HepG2 (cell line): ENCODE measurements at regions not wholly inside any gene's neighbourhood (a gene's known extent, or its start where the extent isn't known, plus 50 kb on each side); places are given as distances from the start of the nearest gene placed in this dataset.

Experiments
- ELF3 ChIP-seq: IDR thresholded peaks from 2 replicates; pipeline ENCODE4 v1.6.1; 2016; ENCODE audit warnings: missing genetic modification reagents, missing compliant biosample characterization
- LCORL ChIP-seq, 2 experiments: fragments of 450-650 bp in 1 of 2; sonication (generic) in 1 of 2; formaldehyde crosslinking in 1 of 2; IDR thresholded peaks; 2 replicates each; pipeline versions ENCODE4 v1.5.0 to v1.6.1; 2017 to 2020; ENCODE audit warnings: antibody characterized with exemption in 1 of 2, missing genetic modification reagents in 1 of 2
- RCOR2 ChIP-seq: IDR thresholded peaks from 2 replicates; pipeline ENCODE4 v1.6.1; 2016; ENCODE audit warnings: missing biosample characterization, missing genetic modification reagents
- SNAI1 ChIP-seq: sonication (generic); formaldehyde crosslinking; IDR thresholded peaks from 2 replicates; pipeline ENCODE4 v1.5.0; 2020; ENCODE audit warnings: mild to moderate bottlenecking, missing genetic modification reagents, borderline replicate concordance
- SSRP1 ChIP-seq: IDR thresholded peaks from 2 replicates; pipeline ENCODE4 v1.6.1; 2016; ENCODE audit warnings: control low read depth
- TMF1 ChIP-seq: sonication (generic); formaldehyde crosslinking; IDR thresholded peaks from 2 replicates; pipeline ENCODE4 v1.8.1; 2022; ENCODE audit warnings: low read depth, missing genetic modification reagents
- TRIM24 ChIP-seq: sonication (generic); formaldehyde crosslinking; IDR thresholded peaks from 2 replicates; pipeline ENCODE4 v1.8.0; 2022; ENCODE audit warnings: mild to moderate bottlenecking, missing genetic modification reagents
- ZFYVE20 ChIP-seq: sonication (generic); formaldehyde crosslinking; IDR thresholded peaks from 2 replicates; pipeline ENCODE4 v1.8.0; 2023; ENCODE audit warnings: low read depth, mild to moderate bottlenecking, moderate library complexity, missing genetic modification reagents, borderline replicate concordance
- TF ChIP-seq, protein P1 (sequence below): sonication (generic); formaldehyde crosslinking; IDR thresholded peaks from 2 replicates; pipeline ENCODE4 v1.8.1; 2023; ENCODE audit warnings: mild to moderate bottlenecking, missing genetic modification reagents, borderline replicate concordance
- TF ChIP-seq, protein P2 (sequence below): sonication (generic); formaldehyde crosslinking; IDR thresholded peaks from 2 replicates; pipeline ENCODE4 v1.4.0; 2020; ENCODE audit warnings: missing genetic modification reagents
- TF ChIP-seq, protein P3 (sequence below): sonication (generic); formaldehyde crosslinking; IDR thresholded peaks from 2 replicates; pipeline ENCODE4 v1.4.0; 2020; ENCODE audit warnings: mild to moderate bottlenecking, missing genetic modification reagents
- TF ChIP-seq, protein P4 (sequence below): sonication (generic); formaldehyde crosslinking; IDR thresholded peaks from 2 replicates; pipeline ENCODE4 v1.4.0; 2020; ENCODE audit warnings: missing genetic modification reagents, borderline replicate concordance
- TF ChIP-seq, protein P5 (sequence below): sonication (generic); formaldehyde crosslinking; IDR thresholded peaks from 2 replicates; pipeline ENCODE4 v1.4.0; 2020; ENCODE audit warnings: mild to moderate bottlenecking, missing genetic modification reagents, borderline replicate concordance
- TF ChIP-seq, protein P6 (sequence below): sonication (generic); formaldehyde crosslinking; IDR thresholded peaks from 2 replicates; pipeline ENCODE4 v1.4.0; 2020; ENCODE audit warnings: mild to moderate bottlenecking, missing genetic modification reagents

DNA sequence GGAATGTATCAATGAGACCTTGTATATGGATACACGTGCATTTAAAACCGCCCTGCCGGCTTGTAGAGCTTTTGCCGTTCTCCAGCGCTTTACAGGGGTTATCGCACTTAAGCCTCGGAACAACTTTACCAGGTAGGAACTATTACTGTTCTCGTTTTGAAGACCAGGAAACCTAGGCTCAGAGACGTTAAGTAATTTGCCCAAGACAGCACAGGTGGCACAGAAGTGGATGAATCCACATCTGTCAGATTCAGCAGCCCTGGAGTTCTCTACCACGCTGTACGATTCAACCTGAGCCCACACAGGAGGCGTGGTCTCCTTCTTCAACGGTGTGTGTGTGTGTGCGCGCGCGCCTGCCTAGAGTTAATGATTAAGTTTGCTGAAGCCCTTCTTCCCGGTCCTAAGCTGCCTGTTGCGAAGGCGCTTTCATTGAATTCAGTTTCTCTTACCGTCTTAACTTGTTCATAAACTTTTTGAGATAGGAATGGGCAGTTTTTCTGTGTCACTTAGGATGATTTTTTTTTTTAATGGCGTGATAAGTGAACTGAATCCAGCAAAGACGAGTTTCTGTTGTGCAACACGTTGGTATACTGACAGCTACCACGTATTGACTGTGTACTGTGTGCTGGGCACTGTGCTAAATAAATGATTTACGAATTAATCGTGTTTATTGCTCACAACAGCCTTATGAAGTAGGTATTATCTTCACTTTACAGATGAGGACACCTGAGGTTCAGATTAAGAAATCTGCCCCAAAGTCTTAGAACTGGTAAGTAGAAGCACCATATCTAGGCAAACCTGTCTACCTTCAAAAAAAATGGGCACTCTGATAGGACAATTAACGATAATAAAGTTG is 67.4 kb downstream of the KCNRG start (continued):
- no peak for TF ChIP-seq TMF1 (CRISPR knock-in tag)
- TF ChIP-seq, protein P1, sequence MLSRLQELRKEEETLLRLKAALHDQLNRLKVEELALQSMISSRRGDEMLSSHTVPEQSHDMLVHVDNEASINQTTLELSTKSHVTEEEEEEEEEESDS (CRISPR knock-in tag), result no peak
- TF ChIP-seq, protein P2, sequence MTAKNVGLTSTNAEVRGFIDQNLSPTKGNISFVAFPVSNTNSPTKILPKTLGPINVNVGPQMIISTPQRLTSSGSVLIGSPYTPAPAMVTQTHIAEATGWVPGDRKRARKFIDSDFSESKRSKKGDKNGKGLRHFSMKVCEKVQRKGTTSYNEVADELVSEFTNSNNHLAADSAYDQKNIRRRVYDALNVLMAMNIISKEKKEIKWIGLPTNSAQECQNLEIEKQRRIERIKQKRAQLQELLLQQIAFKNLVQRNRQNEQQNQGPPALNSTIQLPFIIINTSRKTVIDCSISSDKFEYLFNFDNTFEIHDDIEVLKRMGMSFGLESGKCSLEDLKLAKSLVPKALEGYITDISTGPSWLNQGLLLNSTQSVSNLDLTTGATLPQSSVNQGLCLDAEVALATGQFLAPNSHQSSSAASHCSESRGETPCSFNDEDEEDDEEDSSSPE (CRISPR knock-in tag), result peak; percentile 68; the same call in 1 of the 2 replicates
- no peak for TF ChIP-seq ZFYVE20 (CRISPR knock-in tag)
- no peak for TF ChIP-seq TRIM24 (CRISPR knock-in tag)
- TF ChIP-seq SNAI1 (CRISPR knock-in tag), result no peak
- no peak for TF ChIP-seq RCOR2 (CRISPR knock-in tag)
- TF ChIP-seq LCORL (IDR thresholded peaks at IDR 0.05), result no peak
- 0 out of 2 replicates have a peak, but pooled peaks have one; percentile 43 for TF ChIP-seq LCORL (CRISPR knock-in tag; IDR thresholded peaks at IDR 0.05)
- TF ChIP-seq, protein P3, sequence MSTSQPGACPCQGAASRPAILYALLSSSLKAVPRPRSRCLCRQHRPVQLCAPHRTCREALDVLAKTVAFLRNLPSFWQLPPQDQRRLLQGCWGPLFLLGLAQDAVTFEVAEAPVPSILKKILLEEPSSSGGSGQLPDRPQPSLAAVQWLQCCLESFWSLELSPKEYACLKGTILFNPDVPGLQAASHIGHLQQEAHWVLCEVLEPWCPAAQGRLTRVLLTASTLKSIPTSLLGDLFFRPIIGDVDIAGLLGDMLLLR (CRISPR knock-in tag), result 0 out of 2 replicates have a peak, but pooled peaks have one; percentile 3
- TF ChIP-seq ELF3, result peak; percentile 42; the same call in 1 of the 2 replicates
- TF ChIP-seq SSRP1 (CRISPR knock-in tag), result peak; percentile 51; the same call in 1 of the 2 replicates
- TF ChIP-seq, protein P4, sequence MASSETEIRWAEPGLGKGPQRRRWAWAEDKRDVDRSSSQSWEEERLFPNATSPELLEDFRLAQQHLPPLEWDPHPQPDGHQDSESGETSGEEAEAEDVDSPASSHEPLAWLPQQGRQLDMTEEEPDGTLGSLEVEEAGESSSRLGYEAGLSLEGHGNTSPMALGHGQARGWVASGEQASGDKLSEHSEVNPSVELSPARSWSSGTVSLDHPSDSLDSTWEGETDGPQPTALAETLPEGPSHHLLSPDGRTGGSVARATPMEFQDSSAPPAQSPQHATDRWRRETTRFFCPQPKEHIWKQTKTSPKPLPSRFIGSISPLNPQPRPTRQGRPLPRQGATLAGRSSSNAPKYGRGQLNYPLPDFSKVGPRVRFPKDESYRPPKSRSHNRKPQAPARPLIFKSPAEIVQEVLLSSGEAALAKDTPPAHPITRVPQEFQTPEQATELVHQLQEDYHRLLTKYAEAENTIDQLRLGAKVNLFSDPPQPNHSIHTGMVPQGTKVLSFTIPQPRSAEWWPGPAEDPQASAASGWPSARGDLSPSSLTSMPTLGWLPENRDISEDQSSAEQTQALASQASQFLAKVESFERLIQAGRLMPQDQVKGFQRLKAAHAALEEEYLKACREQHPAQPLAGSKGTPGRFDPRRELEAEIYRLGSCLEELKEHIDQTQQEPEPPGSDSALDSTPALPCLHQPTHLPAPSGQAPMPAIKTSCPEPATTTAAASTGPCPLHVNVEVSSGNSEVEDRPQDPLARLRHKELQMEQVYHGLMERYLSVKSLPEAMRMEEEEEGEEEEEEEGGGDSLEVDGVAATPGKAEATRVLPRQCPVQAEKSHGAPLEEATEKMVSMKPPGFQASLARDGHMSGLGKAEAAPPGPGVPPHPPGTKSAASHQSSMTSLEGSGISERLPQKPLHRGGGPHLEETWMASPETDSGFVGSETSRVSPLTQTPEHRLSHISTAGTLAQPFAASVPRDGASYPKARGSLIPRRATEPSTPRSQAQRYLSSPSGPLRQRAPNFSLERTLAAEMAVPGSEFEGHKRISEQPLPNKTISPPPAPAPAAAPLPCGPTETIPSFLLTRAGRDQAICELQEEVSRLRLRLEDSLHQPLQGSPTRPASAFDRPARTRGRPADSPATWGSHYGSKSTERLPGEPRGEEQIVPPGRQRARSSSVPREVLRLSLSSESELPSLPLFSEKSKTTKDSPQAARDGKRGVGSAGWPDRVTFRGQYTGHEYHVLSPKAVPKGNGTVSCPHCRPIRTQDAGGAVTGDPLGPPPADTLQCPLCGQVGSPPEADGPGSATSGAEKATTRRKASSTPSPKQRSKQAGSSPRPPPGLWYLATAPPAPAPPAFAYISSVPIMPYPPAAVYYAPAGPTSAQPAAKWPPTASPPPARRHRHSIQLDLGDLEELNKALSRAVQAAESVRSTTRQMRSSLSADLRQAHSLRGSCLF, result no peak
- TF ChIP-seq, protein P5, sequence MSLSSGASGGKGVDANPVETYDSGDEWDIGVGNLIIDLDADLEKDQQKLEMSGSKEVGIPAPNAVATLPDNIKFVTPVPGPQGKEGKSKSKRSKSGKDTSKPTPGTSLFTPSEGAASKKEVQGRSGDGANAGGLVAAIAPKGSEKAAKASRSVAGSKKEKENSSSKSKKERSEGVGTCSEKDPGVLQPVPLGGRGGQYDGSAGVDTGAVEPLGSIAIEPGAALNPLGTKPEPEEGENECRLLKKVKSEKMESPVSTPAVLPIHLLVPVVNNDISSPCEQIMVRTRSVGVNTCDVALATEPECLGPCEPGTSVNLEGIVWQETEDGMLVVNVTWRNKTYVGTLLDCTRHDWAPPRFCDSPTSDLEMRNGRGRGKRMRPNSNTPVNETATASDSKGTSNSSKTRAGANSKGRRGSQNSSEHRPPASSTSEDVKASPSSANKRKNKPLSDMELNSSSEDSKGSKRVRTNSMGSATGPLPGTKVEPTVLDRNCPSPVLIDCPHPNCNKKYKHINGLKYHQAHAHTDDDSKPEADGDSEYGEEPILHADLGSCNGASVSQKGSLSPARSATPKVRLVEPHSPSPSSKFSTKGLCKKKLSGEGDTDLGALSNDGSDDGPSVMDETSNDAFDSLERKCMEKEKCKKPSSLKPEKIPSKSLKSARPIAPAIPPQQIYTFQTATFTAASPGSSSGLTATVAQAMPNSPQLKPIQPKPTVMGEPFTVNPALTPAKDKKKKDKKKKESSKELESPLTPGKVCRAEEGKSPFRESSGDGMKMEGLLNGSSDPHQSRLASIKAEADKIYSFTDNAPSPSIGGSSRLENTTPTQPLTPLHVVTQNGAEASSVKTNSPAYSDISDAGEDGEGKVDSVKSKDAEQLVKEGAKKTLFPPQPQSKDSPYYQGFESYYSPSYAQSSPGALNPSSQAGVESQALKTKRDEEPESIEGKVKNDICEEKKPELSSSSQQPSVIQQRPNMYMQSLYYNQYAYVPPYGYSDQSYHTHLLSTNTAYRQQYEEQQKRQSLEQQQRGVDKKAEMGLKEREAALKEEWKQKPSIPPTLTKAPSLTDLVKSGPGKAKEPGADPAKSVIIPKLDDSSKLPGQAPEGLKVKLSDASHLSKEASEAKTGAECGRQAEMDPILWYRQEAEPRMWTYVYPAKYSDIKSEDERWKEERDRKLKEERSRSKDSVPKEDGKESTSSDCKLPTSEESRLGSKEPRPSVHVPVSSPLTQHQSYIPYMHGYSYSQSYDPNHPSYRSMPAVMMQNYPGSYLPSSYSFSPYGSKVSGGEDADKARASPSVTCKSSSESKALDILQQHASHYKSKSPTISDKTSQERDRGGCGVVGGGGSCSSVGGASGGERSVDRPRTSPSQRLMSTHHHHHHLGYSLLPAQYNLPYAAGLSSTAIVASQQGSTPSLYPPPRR, result 0 out of 2 replicates have a peak, but pooled peaks have one; percentile 33
- TF ChIP-seq, protein P6, sequence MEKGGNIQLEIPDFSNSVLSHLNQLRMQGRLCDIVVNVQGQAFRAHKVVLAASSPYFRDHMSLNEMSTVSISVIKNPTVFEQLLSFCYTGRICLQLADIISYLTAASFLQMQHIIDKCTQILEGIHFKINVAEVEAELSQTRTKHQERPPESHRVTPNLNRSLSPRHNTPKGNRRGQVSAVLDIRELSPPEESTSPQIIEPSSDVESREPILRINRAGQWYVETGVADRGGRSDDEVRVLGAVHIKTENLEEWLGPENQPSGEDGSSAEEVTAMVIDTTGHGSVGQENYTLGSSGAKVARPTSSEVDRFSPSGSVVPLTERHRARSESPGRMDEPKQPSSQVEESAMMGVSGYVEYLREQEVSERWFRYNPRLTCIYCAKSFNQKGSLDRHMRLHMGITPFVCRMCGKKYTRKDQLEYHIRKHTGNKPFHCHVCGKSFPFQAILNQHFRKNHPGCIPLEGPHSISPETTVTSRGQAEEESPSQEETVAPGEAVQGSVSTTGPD (CRISPR knock-in tag), result no peak
